ENCODE measurements at regions not wholly inside any gene's neighbourhood (a gene's known extent, or its start where the extent isn't known, plus 50 kb on each side); places are given as distances from the start of the nearest gene placed in this dataset.
"Not testable (repeated sequence)": the region's sequence is repeated elsewhere in the genome, so short reads cannot be mapped to it uniquely, and the experiment has no call there.

DNA sequence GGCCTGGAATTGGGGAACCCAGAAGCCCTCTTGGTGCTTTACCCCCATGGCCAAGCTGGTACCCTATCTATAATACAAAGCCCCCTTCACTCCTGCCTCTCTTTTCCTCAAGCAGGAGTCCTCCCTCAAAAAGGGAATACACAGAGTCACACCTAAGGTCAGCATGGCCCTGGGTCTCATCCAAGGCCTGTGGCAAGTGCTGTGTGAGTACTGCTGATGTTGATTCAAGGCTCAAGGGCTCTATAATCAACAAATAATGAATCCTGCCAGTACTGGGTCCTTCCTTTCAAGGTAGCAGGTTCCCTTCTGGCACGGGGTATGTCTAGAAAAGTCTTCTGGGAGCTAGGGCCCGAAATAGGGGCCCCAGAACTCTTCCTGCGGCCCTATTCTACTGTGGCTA is 187.3 kb downstream of the CYB561 start:
- DNase-seq (ENCODE audit: low read depth), result no peak

DNA sequence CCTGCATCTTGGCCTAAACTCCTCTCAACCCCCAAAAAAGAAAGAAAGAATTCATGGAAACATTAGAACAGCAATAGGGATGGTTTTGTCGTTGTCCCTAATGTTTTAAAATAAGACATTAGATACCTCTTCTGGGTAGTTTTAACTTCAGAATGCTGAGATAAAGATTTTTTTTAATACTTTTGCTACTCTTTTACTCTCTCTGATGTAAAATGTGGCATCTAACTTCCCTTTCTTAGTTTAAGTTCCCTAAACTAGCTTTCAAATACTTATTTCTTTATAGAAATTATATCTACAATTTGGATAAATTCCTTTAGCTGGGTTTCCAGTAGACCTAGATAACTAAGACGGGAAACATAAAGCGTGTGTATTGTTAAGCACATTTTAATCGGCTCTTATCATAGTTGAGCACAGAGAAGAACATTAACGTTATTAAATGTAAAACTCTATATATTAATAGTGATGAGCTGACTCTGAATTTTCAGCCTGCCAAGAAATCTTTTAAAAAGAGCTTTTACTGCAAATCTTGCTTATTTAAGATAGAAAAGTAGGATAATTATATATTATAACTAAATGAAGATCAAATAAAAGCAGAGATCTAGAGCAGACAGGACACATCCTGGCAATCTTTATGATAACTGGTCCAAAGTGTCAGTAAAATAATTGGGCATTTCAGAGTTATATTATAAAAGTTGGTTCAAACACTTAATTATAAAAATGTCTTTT is 183.2 kb downstream of the CYB561 start:
- DNase-seq (ENCODE audit: low read depth), result no peak

DNA sequence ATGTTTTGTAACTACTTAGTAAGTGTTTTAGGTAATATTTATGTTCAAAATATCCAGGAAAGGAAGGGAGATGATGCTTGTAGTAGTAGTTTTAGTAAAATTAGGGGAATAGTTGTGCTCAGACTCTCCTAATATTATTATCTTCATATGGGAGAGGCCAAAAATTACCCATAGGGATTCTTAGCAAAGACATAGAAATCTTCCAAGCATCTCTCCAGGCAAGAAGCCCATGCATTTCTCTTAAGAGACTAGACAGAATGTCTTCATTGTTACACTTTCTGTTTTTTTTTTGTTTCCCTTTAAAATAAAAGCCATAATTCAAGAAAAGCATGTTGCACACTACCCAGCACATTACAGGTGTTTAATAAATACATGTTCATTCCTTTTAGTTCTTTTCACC is 180.6 kb downstream of the CYB561 start:
- DNase-seq (ENCODE audit: low read depth), result no peak

DNA sequence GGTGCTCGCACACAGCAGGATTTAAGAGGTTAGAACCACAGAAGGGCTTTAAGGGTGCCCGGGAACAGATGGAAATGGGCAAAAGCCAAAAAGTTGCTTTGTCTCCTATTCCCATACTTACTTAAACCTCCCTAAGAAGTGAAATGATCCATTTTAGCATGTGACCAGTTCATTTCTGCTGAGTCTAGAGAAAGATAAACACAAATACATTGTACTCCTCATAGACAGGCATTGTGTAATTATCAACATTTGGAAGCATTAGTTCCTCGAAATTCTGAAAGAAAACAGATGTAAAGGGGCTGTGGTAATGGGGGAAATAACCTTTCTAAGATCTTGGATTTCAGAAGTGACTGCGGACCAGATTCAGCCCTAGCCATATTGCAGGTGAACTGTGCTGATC is 178.3 kb downstream of the CYB561 start:
- DNase-seq (ENCODE audit: low read depth), result no peak

DNA sequence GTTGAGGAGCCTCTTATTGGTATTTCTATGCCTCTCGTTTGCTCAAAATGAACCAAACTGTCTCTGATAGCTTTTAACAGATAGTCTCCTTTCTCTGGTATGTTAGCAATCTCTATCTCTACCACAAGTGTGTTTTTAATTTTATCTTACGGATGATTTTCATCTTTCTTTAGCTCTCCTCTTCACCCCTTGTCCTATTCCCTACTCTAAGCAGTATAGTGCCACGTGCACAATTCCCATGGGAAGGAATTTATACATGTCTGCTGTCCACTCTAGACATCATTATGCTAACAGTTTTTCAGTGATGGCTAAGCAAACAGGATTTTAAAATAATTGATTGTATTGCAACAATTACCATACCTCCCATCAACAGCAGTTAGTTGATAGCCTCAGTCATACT is 177.3 kb downstream of the CYB561 start:
- DNase-seq (ENCODE audit: low read depth), result no peak

DNA sequence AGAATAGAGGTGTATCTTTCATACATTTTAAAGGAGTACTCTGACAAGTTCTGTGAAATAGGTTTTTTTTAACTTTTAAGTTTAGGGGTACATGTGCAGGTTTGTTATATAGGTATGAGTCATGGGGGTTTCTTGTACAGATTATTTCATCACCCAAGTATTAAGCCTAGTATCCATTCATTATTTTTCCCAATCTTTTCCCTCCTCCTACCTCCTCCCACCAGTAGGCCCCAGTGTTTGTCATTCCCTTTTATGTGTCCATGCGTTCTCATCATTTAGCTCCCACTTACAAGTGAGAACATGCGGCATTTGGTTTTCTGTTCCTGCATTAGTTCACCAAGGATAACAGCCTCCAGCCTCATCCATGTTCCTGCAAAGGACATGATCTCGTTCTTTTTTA is 175.5 kb downstream of the CYB561 start:
- no peak for DNase-seq (ENCODE audit: low read depth)

DNA sequence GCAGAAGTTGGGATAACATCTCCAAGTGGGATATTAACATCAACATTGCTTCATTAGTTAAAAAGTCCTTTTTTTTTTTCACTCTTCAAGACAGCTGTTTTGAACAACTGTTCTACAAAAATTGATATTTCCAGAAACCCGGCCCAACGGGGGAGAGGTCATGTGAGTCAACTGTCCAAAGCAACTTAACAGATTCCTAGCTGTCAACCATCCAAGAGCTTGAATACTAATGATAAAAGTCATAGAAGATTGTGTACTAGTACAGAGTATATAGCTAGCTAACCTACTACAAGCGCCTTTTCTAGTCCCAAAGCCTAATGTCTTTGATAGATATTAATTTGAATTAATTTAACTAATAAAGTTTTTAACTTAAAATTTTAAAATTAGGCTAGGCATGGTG is 172.0 kb downstream of the CYB561 start:
- DNase-seq (ENCODE audit: low read depth), result no peak

DNA sequence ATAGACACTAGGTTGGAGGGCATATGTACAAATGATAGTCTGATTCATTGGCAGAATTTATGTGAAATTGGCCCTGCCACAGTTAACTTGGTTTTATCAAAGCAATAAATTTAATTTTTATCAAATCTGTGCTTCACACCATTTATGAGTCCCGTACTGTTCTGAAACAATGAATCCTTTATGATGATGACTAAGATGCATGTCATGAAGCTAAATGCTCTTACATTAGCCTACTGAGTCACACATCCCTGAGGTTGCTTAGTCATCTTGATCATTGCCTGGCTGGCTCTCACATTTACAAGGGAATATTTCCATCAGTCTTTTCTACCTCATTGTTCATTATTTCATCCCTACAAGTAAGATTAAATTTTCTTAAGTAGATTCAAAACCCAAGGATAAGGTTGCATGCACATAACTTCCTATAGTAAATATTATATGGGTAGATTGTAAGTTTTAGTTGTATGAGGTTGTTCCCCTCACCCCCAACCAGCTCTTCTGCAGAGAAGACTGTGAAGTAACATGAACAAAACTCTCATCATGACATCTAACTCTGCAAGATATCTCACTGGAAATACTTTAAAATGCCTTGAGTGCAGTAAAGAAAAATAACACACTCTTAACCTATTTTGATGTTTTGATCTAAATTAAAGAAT is 170.7 kb downstream of the CYB561 start:
- DNase-seq (ENCODE audit: low read depth), result no peak

DNA sequence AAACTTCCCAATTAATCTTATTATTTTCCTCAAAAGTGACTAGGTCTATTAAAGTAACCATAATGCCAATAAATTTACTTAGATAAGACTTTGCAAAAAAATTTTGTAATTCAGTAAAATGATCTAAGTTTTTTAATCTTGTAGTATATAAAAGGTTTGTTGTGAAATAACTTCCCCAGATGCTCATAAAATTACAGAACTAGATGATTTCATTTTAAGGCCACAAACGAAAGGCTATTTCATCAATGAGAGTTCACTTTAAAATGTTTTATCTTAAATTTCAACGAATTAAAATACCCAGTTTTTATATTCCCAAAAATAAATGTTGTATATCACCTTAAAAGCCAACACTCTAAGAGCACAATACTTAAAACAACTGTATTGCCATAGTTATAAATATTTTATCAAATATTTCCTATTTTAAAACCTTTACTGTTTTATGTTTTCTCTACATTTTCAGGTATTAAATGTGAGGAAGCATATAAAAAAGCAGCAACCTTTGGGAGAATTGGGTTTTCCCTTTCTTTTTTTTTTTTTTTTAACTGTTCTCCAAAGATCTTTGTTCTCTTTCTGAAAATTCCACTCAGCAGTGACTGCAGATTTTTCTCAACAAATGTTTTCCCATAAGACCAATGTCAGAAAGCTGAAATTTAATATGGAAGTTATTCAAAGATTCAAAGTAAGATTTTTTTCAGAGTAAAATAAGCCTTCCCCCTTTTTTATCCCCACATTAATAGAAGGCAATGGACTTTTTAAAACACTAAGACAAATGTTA is 169.9 kb downstream of the CYB561 start:
- DNase-seq (ENCODE audit: low read depth), result no peak

DNA sequence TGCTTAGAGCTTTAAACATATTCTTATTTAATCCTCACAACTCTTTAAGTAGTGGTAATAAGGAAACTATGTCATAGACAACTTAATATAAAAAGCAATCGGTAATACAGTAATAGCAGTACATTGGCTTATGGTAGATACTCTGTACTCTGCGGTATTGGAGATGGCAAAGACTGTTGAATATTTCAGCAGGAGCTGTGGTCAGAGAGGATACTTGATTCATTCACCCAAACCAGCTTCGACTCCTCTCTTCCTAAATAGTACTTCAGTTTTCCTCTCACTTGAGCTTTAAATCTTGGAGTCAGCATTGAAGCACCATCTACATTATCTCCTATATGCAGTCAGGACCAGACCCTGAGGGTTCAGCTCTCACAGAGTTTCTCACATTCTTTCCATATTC is 169.3 kb downstream of the CYB561 start:
- DNase-seq (ENCODE audit: low read depth), result no peak

DNA sequence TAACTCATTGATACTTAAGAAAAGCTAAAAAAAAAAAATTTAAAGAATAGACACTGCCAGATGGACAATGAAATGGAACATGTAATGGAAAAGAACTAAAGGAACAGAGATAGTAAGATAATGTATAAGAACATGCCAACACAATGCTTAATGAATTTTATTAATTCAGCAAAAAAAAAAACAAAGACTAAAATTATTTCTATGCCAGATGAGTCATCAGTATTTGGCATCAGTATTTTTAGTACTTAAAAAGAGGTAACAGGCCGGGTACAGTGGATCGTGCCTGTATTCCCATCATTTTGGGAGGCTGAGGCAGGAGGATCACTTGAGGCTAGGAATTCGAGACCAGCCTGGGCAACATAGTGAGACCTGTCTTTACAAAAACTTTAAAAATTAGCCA is 168.5 kb downstream of the CYB561 start:
- no peak for DNase-seq (ENCODE audit: low read depth)

DNA sequence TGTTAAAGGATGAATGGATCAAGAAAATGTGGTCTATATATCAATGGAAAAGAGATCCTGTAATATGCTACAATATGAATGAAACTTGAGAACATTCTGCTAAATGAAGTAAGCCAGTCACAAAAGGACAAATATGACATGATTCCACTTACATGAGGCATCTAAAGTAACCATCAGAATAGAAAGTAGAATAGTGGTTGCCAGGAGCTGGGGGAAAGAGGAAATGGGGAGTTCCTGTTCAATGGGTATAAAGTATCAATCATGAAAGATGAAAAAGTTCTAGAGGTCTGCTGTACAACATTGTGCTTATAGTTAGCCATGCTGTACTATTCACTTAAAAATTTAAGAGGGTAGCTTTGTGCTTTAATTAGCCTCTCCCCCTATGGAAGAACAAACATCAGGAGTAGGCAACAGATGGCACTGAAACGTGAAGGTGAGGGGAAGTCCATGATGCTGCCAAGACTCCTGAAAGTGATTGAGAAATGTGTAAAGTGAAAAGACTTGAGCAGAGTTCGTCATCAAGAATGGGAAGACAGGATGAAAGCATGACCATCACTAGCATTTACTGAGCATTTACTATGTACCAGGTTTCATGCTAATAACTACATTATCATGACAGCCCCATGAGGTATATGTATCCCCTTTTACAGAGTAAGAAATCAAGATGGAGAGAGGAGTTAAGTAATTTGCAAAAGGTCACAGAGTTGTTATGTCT is 167.2 kb downstream of the CYB561 start:
- DNase-seq (ENCODE audit: low read depth), result no peak

DNA sequence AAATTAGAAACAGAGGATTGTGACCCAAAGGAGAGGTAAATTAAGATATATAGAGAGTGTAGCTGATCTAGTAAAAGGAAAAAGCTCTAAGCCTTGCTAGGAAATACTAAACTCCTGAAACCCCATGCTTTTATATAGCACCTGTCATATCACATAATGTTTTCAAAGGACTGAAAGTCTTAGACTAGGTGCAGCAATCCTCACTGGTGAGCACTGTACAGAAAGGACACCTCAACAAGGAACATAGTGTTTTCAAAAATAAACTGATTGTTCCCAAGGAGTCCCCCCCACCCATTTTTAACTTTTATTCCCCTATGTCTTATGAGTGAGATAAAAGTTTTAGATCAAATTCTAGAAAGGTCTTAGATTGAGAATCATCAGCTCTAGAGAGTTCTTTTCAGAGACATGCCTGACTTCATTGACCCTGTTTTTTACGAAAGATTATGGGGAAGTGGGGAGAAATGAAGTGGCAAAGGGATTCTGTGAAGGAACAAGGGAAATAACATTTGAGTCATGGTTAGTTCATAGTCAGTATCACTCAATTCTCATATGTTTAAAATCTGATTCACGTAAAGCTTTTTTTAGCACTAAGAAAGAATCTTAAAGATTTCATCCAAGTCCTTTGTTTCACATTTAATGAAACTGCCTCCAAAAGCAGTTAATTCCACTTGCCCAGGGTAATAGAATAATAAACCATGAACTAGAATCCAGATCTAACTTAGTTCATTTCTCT is 166.4 kb downstream of the CYB561 start:
- DNase-seq (ENCODE audit: low read depth), result no peak

DNA sequence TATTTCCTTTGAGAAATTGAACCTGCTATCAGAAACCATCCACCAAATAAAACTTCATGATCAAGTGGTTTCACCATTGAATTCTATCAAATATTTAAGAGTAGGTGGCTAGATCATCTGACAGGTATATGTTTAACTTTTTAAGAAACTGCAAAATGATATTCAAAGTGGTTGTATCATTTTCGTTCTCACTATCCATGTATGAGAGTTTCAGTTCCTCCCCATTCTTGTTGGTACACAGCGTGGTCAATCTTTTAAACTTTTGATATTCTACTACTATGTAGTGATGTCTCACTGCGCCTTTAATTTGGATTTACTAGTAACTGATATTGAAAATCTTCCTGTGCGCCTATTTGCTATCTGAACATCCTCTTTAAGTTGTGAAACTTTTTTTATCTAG is 163.7 kb downstream of the CYB561 start:
- no peak for DNase-seq (ENCODE audit: low read depth)

DNA sequence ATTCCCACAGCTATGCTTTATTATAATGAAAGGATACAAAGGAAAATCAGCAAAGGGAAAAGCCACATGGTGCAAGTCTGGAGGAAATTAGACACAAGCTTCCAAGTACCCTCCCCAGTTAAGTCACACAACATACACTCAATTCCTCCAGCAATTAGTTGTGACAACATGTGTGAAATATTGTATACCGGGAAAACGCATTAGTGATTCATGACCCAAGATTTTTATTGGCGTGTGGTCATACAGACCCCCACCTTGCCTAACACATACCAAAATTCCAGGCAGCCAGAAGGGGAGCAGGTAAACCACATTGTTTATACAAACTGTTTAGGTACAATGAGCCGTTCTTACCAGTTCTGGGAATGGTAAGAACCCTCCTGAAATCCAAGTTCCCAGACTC is 160.6 kb downstream of the CYB561 start:
- DNase-seq (ENCODE audit: low read depth), result no peak

DNA sequence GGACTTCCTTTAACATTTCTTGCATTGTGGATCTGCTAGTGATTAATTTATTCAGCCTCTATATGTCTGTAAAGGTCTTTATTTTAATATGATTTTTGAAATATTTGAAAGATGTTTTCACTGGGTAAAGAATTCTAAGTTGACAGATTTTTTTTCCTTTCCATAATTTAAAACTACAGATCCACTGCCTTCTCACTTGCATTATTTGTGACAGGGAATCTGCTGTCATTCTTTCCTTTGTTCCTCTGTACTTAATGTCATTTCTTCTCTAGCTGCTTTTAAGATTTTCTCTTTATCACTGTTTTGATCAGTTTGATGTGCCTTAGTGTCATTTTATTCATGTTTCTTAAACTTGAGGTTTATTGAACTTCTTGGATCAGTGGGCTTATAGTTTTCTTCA is 159.9 kb downstream of the CYB561 start:
- no peak for DNase-seq (ENCODE audit: low read depth)

DNA sequence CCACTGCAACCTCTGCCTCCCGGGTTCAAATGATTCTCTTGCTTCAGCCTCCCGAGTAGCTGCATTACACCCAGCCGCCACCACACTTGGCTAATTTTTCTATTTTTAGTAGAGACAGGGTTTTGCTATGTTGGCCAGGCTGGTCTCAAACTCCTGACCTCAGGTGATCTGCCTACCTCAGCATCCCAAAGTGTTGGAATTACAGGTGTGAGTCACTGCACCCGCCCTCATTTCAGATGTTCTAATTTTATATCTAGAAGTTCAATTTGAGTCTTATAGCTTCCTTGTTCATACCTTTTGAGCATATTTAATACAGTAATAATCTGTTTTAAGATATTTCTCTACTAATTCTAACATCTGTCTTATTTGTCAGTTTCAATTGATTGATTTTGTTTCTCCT is 159.1 kb downstream of the CYB561 start:
- DNase-seq (ENCODE audit: low read depth), result not testable (repeated sequence)

DNA sequence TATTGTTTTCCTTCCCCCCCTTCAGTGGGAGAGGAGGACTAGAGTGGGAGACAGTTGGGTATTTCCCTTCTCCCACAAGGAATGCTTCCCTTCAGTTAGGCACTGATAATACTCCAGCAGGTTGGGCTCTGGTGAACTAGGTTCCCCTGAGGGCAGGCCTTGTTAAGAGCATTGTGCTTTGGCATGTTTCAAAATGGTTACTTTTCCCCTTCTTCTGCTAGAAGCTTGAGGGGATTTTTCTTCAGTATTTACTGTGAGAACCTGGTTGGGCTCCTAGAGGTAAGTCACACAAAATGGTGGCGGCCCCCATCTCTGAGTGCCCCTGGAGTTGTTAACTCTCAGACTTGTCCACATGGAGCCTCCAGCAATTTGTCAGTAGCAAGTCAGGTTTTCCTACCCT is 156.2 kb downstream of the CYB561 start:
- DNase-seq (ENCODE audit: low read depth), result no peak

DNA sequence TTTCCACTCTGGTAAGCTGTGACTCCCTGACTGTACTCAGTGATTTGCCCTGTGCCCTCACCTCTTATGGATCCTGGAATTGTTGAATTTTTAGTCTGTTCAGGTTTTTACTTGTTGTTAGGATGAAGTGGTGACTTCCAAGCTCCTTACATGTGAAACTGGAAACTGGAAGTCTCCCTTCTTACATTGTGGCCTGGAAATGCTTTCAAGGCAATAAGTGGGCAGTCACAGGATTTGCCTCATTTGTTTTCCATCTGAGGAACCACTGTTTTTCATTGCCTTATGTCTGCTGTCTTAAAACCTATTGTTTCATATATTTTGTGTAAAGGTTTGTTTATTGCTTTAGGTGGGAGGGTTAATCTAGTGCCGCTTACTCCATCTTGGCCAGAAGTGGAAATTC is 155.8 kb downstream of the CYB561 start:
- DNase-seq (ENCODE audit: low read depth), result no peak

DNA sequence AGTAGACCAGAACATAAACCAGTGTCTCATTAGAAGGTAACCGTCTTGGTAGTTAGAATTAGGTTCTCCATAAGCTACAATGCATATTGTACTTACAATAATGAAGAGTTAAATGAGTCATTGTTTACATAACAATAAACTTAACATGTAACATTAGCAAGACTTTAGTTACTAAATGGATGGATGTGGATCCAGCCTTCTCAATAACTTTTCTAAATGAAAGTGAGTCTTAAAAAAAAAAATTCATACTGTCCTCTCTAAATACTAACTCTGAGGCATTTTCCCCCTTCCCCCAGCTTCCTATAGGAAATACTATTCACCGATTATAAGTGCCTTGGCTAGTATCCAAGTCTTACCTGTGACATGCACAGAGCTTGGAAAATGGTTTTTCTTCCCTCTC is 155.3 kb downstream of the CYB561 start:
- no peak for DNase-seq (ENCODE audit: low read depth)

DNA sequence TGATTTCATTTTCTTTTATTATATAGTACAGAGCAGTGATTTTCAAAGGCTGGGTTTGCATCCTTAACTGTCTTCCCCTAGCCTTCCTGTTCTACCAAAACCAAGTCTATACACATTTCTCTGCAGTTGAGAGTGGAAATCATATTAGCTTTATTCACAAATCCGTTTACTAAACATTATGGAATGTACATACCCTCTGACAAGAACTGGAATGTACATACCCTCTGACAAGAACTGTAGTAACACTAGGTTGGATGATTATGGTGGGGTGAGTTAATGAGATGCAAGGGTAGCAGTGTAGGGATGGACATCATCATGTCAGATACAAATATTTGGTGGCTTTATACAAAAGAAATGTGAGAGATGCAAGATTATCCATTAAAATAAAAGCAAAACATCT is 154.8 kb downstream of the CYB561 start:
- no peak for DNase-seq (ENCODE audit: low read depth)

DNA sequence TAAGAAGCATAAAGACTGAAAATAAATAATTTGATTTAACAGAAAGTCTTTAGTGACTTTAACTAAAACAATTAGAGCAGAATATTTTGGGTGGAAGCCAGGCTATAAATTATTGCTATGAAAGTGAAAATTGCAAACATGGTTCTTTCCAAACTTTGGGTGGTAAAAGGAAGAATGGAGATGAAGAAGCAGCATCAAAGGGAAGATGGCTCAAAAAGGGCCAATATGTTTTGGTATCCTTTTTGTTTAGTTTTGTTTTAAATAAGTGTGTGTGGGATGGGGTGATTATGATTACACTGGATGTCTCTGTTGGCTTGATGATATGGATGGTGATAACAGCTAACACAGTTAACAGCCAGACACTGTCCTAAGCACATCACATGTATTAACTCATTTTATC is 153.7 kb downstream of the CYB561 start:
- no peak for DNase-seq (ENCODE audit: low read depth)
